SU-DHL-6 (cell line): ENCODE measurements at regions not wholly inside any gene's neighbourhood (a gene's known extent, or its start where the extent isn't known, plus 50 kb on each side); places are given as distances from the start of the nearest gene placed in this dataset.

ENCODE experiments used
- H2AFZ ChIP-seq: fragments of 200-600 bp; sonication (generic); 2 replicates; pipeline ENCODE4 v1.6.1; 2014; ENCODE audit warnings: low read depth, mild to moderate bottlenecking, moderate library complexity, mixed read lengths, antibody characterized with exemption, low read length; ENCODE audit not compliant: severe bottlenecking
- H3F3A ChIP-seq: fragments of 200-600 bp; shearing (Covaris generic); 2 replicates; pipeline ENCODE4 v1.6.0; 2016; ENCODE audit warnings: antibody characterized with exemption, mild to moderate bottlenecking; ENCODE audit not compliant: insufficient read depth
- H3K27ac ChIP-seq: fragments of 200-600 bp; sonication (generic); 2 replicates; pipeline ENCODE4 v1.5.1; 2016; ENCODE audit warnings: low read depth, mild to moderate bottlenecking, low read length, moderate library complexity, mixed read lengths
- H3K27me3 ChIP-seq: fragments of 200-600 bp; sonication (generic), shearing (Covaris generic); 2 replicates; pipeline ENCODE4 v1.6.0; 2014; ENCODE audit warnings: mild to moderate bottlenecking, low read length
- H3K36me3 ChIP-seq: fragments of 200-600 bp; sonication (generic); 2 replicates; pipeline ENCODE4 v1.6.1; 2014; ENCODE audit warnings: mild to moderate bottlenecking, low read length, mixed read lengths
- H3K4me2 ChIP-seq: fragments of 300-600, 200-600 bp; shearing (Covaris generic), sonication (generic); 2 replicates; pipeline ENCODE4 v1.6.0; 2014; ENCODE audit warnings: low read length, low read depth, mild to moderate bottlenecking; ENCODE audit not compliant: poor library complexity, severe bottlenecking
- H3K4me3 ChIP-seq: fragments of 200-600 bp; sonication (generic); 2 replicates; pipeline ENCODE4 v1.5.1; 2014; ENCODE audit warnings: antibody characterized with exemption, low read length, mild to moderate bottlenecking, mixed read lengths; ENCODE audit not compliant: insufficient read depth, poor library complexity, severe bottlenecking
- H3K79me2 ChIP-seq: fragments of 200-600 bp; sonication (generic); 2 replicates; pipeline ENCODE4 v1.6.1; 2014; ENCODE audit warnings: mild to moderate bottlenecking, low read length, moderate library complexity; ENCODE audit not compliant: insufficient read depth
- H3K9ac ChIP-seq: fragments of 200-600 bp; sonication (generic); 2 replicates; pipeline ENCODE4 v1.7.0; 2014; ENCODE audit warnings: mild to moderate bottlenecking, low read length
- H3K9me2 ChIP-seq: fragments of 200-600 bp; sonication (generic); replicated peaks from 2 replicates; pipeline ENCODE4 v1.6.1; 2014; ENCODE audit warnings: low read length; ENCODE audit not compliant: insufficient read depth
- H3K9me3 ChIP-seq: fragments of 200-600 bp; sonication (generic); 2 replicates; pipeline ENCODE4 v1.6.1; 2014; ENCODE audit warnings: low read length, mixed read lengths; ENCODE audit not compliant: insufficient read depth
- H4K20me1 ChIP-seq: fragments of 200-600 bp; sonication (generic); 2 replicates; pipeline ENCODE4 v1.6.1; 2014; ENCODE audit warnings: low read depth, mild to moderate bottlenecking, antibody characterized with exemption, low read length, moderate library complexity, mixed read lengths
- CTCF ChIP-seq: fragments of 200-600 bp; sonication (generic); IDR thresholded peaks from one replicate; pipeline ENCODE4 v1.5.1; 2017; ENCODE audit warnings: antibody characterized with exemption, mild to moderate bottlenecking, low read length, moderate library complexity; ENCODE audit not compliant: insufficient read depth, poor library complexity, severe bottlenecking
- EZH2phosphoT487 ChIP-seq: fragments of 200-600 bp; sonication (generic), shearing (Covaris generic); conservative IDR thresholded peaks from 2 replicates; pipeline ENCODE4 v1.6.1; 2018; ENCODE audit warnings: mild to moderate bottlenecking, antibody characterized with exemption, low read length, moderate library complexity, mixed read lengths

GRCh38 chr6:62345446-62345845 is 59.4 kb upstream of the KHDRBS2 start:
- Histone ChIP-seq H3K79me2 (no peaks in the 10 kb centered on the region), H3K4me3 (no peak overlapping the region), H3K27ac (no peak overlapping the region), H4K20me1 (no peaks in the 10 kb centered on the region), H3K9me3 (no peaks in the 10 kb centered on the region), H3K36me3 (no peaks in the 10 kb centered on the region), H3K27me3 (no peaks in the 10 kb centered on the region), H3K4me2 (no peak overlapping the region), H2AFZ (no peak overlapping the region), H3F3A (no peaks in the 10 kb centered on the region), H3K9me2 (no peaks in the 10 kb centered on the region), H3K9ac (no peak overlapping the region)
- TF ChIP-seq CTCF = no peak

GRCh38 chr6:62344850-62345249 is 58.8 kb upstream of the KHDRBS2 start:
- Histone ChIP-seq H3K27me3 (no peaks in the 10 kb centered on the region), H3K9ac (no peak overlapping the region), H3K9me3 (no peaks in the 10 kb centered on the region), H3K27ac (no peak overlapping the region), H3K9me2 (no peaks in the 10 kb centered on the region), H3K4me3 (no peak overlapping the region), H3K36me3 (no peaks in the 10 kb centered on the region), H3F3A (no peaks in the 10 kb centered on the region), H3K4me2 (no peak overlapping the region), H4K20me1 (no peaks in the 10 kb centered on the region), H2AFZ (no peak overlapping the region), H3K79me2 (no peaks in the 10 kb centered on the region)
- TF ChIP-seq CTCF (no peak), EZH2phosphoT487 (no peak)

GRCh38 chr6:62338477-62338876 is 52.5 kb upstream of the KHDRBS2 start:
- Histone ChIP-seq H3K79me2 (no peaks in the 10 kb centered on the region), H4K20me1 (no peaks in the 10 kb centered on the region), H3K36me3 (no peaks in the 10 kb centered on the region), H3K27ac (no peak overlapping the region), H3F3A (no peaks in the 10 kb centered on the region), H3K27me3 (no peaks in the 10 kb centered on the region), H2AFZ (no peak overlapping the region), H3K9ac (no peak overlapping the region), H3K9me3 (0 out of 2 replicates have a peak, but pooled peaks cover 2% of the 10 kb centered on the region), H3K4me3 (no peak overlapping the region), H3K4me2 (no peak overlapping the region), H3K9me2 (no peaks in the 10 kb centered on the region)
- no peak for TF ChIP-seq EZH2phosphoT487
- no peak for TF ChIP-seq CTCF
